IPS-18a (cell line): ENCODE measurements at regions not wholly inside any gene's neighbourhood (a gene's known extent, or its start where the extent isn't known, plus 50 kb on each side); places are given as distances from the start of the nearest gene placed in this dataset.

Experiments used
- H3K27ac ChIP-seq: one replicate; pipeline ENCODE4 v1.5.1; 2013; ENCODE audit warnings: low read length
- H3K27me3 ChIP-seq: one replicate; pipeline ENCODE4 v1.6.1; 2013; ENCODE audit warnings: mild to moderate bottlenecking, low read length; ENCODE audit not compliant: control insufficient read depth, insufficient read depth
- H3K36me3 ChIP-seq: one replicate; pipeline ENCODE4 v1.6.1; 2013; ENCODE audit warnings: low read depth, low read length; ENCODE audit not compliant: control insufficient read depth
- H3K4me1 ChIP-seq: one replicate; pipeline ENCODE4 v1.6.1; 2013; ENCODE audit warnings: low read depth, low read length; ENCODE audit not compliant: control insufficient read depth
- H3K4me3 ChIP-seq: one replicate; pipeline ENCODE4 v1.5.1; 2013; ENCODE audit warnings: low read length
- H3K9ac ChIP-seq: one replicate; pipeline ENCODE4 v1.6.1; 2013; ENCODE audit warnings: mild to moderate bottlenecking, low read length, moderate library complexity
- H3K9me3 ChIP-seq: one replicate; pipeline ENCODE4 v1.6.1; 2013; ENCODE audit warnings: low read depth, low read length; ENCODE audit not compliant: control insufficient read depth

GRCh38 chr2:200725596-200725995 lies 86.1 kb upstream of the BZW1 start:
- Histone ChIP-seq H3K4me3 (no peak overlapping the region), H3K9ac (no peak overlapping the region), H3K9me3 (no peaks in the 10 kb centered on the region), H3K4me1 (no peaks in the 10 kb centered on the region), H3K27ac (no peak overlapping the region), H3K27me3 (no peaks in the 10 kb centered on the region), H3K36me3 (no peaks in the 10 kb centered on the region)

- H3K27me3 ChIP-seq = no peaks in the 10 kb centered on the region
- no peak overlapping the region for H3K9ac ChIP-seq
- no peak overlapping the region for H3K27ac ChIP-seq
- no peaks in the 10 kb centered on the region for H3K36me3 ChIP-seq
- H3K9me3 ChIP-seq = no peaks in the 10 kb centered on the region
- H3K4me1 ChIP-seq = peaks cover 6% of the 10 kb centered on the region
- H3K4me3 ChIP-seq = no peak overlapping the region
These were observed 83.1 kb upstream of the BZW1 start for GRCh38 chr2:200728630-200729029.

- no peaks in the 10 kb centered on the region for H3K9me3 ChIP-seq
- no peak overlapping the region for H3K9ac ChIP-seq
- no peak overlapping the region for H3K27ac ChIP-seq
- no peaks in the 10 kb centered on the region for H3K27me3 ChIP-seq
- H3K36me3 ChIP-seq = no peaks in the 10 kb centered on the region
- H3K4me3 ChIP-seq = no peak overlapping the region
- peaks cover 6% of the 10 kb centered on the region for H3K4me1 ChIP-seq
These were observed 81.4 kb upstream of the BZW1 start for GRCh38 chr2:200730302-200730701.

GRCh38 chr2:200730960-200731359 lies 80.8 kb upstream of the BZW1 start:
- Histone ChIP-seq H3K9ac (no peak overlapping the region), H3K27ac (no peak overlapping the region), H3K4me1 (peaks cover 8% of the 10 kb centered on the region), H3K9me3 (no peaks in the 10 kb centered on the region), H3K36me3 (no peaks in the 10 kb centered on the region), H3K27me3 (no peaks in the 10 kb centered on the region), H3K4me3 (no peak overlapping the region)

GRCh38 chr2:200732866-200733265 lies 78.8 kb upstream of the BZW1 start:
- Histone ChIP-seq H3K9ac (no peak overlapping the region), H3K27ac (no peak overlapping the region), H3K27me3 (no peaks in the 10 kb centered on the region), H3K9me3 (no peaks in the 10 kb centered on the region), H3K4me3 (no peak overlapping the region), H3K36me3 (no peaks in the 10 kb centered on the region), H3K4me1 (peaks cover 25% of the 10 kb centered on the region)

- H3K36me3 ChIP-seq = no peaks in the 10 kb centered on the region
- no peak overlapping the region for H3K27ac ChIP-seq
- peaks cover 25% of the 10 kb centered on the region for H3K4me1 ChIP-seq
- no peaks in the 10 kb centered on the region for H3K27me3 ChIP-seq
- no peak overlapping the region for H3K9ac ChIP-seq
- H3K4me3 ChIP-seq = no peak overlapping the region
- H3K9me3 ChIP-seq = no peaks in the 10 kb centered on the region
These were observed 78.0 kb upstream of the BZW1 start for GRCh38 chr2:200733713-200734198.

- no peak overlapping the region for H3K4me3 ChIP-seq
- no peaks in the 10 kb centered on the region for H3K36me3 ChIP-seq
- no peak overlapping the region for H3K27ac ChIP-seq
- H3K9ac ChIP-seq = no peak overlapping the region
- no peaks in the 10 kb centered on the region for H3K27me3 ChIP-seq
- H3K4me1 ChIP-seq = peaks cover 25% of the 10 kb centered on the region
- H3K9me3 ChIP-seq = no peaks in the 10 kb centered on the region
These were observed 76.6 kb upstream of the BZW1 start for GRCh38 chr2:200735061-200735460.

- H3K4me3 ChIP-seq = peak overlapping the region; percentile 36
- no peaks in the 10 kb centered on the region for H3K9me3 ChIP-seq
- H3K27me3 ChIP-seq = no peaks in the 10 kb centered on the region
- peaks cover 21% of the 10 kb centered on the region for H3K4me1 ChIP-seq
- no peaks in the 10 kb centered on the region for H3K36me3 ChIP-seq
- H3K27ac ChIP-seq = peak overlapping the region; percentile 7
- no peak overlapping the region for H3K9ac ChIP-seq
These were observed 75.0 kb upstream of the BZW1 start for GRCh38 chr2:200736646-200737274.

GRCh38 chr2:200737585-200737984 lies 74.1 kb upstream of the BZW1 start:
- peaks cover 23% of the 10 kb centered on the region for H3K4me1 ChIP-seq
- H3K27me3 ChIP-seq = no peaks in the 10 kb centered on the region
- no peaks in the 10 kb centered on the region for H3K9me3 ChIP-seq
- no peak overlapping the region for H3K27ac ChIP-seq
- no peaks in the 10 kb centered on the region for H3K36me3 ChIP-seq
- H3K4me3 ChIP-seq = no peak overlapping the region
- H3K9ac ChIP-seq = no peak overlapping the region

- Histone ChIP-seq H3K9me3 (no peaks in the 10 kb centered on the region), H3K4me3 (no peak overlapping the region), H3K9ac (no peak overlapping the region), H3K27me3 (no peaks in the 10 kb centered on the region), H3K4me1 (peaks cover 23% of the 10 kb centered on the region), H3K36me3 (no peaks in the 10 kb centered on the region), H3K27ac (no peak overlapping the region)
These were observed 73.1 kb upstream of the BZW1 start for GRCh38 chr2:200738590-200738989.

- H3K4me3 ChIP-seq = no peak overlapping the region
- H3K4me1 ChIP-seq = peaks cover 21% of the 10 kb centered on the region
- H3K36me3 ChIP-seq = no peaks in the 10 kb centered on the region
- H3K9ac ChIP-seq = no peak overlapping the region
- no peaks in the 10 kb centered on the region for H3K27me3 ChIP-seq
- no peak overlapping the region for H3K27ac ChIP-seq
- H3K9me3 ChIP-seq = no peaks in the 10 kb centered on the region
These were observed 70.8 kb upstream of the BZW1 start for GRCh38 chr2:200740907-200741306.

- Histone ChIP-seq H3K9ac (no peak overlapping the region), H3K27me3 (no peaks in the 10 kb centered on the region), H3K4me1 (peaks cover 14% of the 10 kb centered on the region), H3K4me3 (no peak overlapping the region), H3K27ac (no peak overlapping the region), H3K9me3 (no peaks in the 10 kb centered on the region), H3K36me3 (no peaks in the 10 kb centered on the region)
These were observed 70.1 kb upstream of the BZW1 start for GRCh38 chr2:200741468-200742202.
